Hepatic stellate cell (primary cell): ENCODE measurements at regions not wholly inside any gene's neighbourhood (a gene's known extent, or its start where the extent isn't known, plus 50 kb on each side); places are given as distances from the start of the nearest gene placed in this dataset.

Experiments used
- DNase-seq: peaks from one replicate; pipeline ENCODE4 v3.0.0; 2011; ENCODE audit warnings: low spot score

DNA sequence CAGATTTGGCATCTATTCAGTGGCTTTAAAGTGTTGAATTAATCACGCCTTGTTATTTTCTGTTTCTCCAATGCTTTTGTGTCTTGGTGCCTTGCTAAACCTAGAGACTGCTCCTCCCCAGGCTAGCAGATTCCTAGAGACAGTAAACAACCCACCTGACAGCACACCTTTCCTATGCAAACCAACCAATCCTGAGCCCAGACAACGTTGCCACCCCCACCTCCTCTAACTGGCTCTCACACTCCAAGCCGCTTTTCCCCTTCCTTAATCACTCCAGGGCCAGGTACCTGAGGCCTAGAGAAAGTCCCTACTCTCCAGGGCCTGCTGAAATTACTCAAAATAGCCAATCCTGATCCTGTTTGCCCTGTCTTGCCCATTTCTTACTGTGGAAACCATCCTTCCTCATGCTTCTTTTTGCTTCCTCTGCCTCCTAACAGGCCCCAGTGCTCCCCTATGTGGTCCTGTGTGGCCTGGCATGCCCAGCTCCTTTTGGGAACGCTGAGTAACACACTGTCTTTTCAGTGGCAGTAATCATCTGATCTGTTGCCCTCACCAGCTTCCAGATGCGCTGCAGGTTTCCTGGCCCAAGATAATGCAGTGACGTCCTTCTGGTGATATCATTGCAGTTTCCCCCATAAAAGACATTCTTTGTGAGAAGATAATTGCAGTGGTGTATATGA lies 53.4 kb downstream of the GAS1 start:
- DNase-seq = no peak

DNA sequence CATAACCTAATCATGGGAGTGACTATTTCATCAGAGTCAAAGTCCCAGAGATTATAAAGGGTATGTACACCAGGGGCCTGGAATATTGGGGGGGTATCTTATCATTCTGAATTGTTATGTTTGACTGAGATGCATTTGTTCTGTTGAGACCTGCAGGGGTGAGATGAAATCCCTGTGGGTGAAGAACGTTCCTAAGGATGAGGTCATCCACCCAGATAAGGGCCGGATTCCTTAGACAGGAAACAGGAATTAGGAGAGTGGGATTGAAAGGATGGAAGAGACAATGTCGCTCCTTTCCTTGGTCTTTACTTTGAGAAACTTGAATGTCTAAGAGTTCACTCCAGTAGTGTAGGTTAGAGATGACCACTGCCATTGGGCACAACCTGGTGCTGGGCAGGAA lies 54.7 kb downstream of the GAS1 start:
- no peak for DNase-seq

DNA sequence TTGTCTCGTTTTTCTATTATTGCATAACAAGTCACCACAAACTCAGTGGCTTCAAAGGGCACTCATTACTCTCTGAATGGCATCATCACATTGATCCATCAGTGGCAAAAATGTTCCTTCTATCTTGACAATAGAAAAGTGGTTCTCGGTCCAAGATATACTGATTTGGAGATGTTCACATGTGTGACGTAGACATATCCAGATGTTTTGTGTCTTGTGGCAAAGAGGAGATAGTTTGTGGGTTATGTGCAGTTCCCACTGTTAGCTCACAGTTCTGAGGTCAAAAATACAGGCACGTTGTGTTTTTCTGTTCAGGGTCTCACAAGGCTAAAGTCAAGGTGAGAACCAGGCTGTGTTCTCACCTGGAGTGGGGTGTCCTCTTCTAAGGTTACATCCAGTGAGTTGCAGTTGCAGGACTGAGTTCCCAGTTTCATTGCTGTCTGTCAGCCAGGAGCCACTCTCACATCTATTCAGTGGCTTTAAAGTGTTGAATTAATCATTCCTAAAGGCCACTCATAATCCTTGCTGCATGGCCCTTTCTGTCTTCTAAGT lies 55.3 kb downstream of the GAS1 start:
- DNase-seq = no peak

DNA sequence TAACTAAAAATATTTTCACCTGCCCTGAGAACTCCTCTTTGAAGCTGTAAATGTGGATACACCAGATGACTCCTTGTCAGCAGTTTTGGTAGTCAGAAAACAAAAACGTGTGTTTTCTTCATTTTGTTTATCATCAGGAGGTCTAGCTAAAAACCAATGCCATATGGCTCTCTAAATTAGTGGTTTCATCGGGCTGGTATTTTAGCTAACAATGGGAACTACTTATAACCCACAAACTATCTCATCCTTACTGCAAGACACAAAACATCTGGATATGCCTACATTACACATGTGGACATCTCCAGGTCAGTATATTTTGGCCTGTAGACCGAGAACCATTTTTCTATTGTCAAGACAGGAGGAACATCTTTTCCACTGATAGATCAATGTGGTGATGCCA lies 56.2 kb downstream of the GAS1 start:
- no peak for DNase-seq

DNA sequence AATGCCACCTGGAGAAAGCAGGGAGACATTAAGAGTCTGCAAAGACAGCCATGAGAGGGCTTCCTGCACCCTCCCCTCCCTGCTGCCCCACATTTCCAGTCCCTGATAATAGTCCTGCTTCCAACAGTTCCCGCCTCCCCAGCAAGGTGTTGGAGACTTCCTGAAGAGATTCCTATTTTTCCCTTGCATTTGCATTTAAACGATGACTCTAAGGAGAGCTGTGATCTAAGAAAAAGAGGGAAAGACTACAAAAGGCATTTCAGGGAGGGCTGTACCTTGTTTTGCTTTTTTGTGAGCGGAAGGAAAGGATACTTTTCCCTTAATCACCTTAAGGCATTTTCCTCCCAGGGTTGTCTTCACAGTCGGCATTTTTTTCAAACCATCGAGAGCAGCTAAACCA lies 62.1 kb downstream of the GAS1 start:
- no peak for DNase-seq

DNA sequence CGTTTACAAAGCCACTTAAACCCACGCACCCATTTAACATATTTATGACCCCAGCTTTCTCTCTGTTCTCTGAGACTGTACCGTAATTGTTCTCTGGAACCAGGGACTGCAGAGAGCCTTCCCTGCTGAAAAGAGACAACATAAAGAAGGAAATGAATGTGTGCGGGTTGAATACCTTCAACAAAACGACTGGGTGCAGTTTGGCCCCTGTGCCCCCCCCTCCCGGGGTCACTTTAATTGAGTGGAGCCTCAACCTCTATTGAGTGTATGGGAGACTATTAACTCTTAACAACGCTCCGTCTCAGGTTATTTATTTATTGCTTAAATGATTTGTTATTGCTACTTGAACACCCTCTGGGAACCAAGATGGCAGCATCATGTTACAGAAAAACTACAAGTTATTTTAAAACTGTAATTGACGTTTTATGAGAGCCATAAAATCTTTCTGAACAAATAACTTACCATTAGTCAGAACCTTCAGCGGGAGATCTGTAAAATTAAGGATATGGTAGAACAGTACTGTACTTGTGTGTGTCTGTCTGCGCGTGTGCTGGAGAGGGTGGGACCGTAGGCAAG lies 70.6 kb downstream of the GAS1 start:
- DNase-seq = no peak

DNA sequence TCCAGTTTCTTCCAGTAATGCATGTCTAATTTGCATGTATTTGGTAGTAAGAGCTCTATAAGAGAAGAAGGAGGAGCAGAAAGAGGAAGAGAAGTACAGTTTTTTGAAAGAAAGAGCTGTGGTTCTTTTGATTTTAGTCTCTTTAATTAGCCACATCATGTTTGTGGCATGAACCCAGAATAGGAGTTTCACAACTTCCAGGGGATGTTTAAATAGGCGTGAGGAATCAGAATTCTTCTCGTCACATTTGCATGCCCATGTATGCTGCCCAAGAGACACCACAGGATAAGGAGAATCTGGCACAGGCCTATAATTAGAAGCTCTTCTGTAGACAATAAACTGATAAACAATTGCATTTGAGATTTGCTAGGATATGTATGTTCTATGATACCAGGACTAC lies 78.7 kb downstream of the GAS1 start:
- no peak for DNase-seq

DNA sequence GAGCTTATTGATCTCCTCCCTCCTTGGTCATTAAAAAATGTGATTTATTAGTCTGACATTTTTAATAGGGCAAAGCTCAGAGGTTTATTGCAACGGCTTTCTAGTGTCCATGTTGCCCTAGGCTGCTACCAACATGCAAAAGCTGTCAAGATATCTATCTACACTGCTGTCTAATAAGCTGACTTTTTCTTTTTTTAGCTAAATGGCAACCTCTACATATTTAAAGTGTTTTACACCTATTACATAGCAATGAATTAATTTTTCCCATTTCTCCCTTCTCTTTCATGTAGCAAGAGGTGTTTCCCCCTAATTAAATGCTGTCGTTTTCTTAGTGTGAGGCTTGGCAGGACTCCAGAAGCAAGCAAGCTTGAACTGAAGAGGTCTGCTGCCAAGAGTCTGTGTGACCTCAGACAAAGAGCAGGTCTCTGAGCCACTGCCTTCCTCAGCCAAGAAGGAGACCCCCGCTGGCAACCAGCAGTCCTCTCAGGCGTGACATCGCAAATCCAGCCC lies 79.4 kb downstream of the GAS1 start:
- no peak for DNase-seq

DNA sequence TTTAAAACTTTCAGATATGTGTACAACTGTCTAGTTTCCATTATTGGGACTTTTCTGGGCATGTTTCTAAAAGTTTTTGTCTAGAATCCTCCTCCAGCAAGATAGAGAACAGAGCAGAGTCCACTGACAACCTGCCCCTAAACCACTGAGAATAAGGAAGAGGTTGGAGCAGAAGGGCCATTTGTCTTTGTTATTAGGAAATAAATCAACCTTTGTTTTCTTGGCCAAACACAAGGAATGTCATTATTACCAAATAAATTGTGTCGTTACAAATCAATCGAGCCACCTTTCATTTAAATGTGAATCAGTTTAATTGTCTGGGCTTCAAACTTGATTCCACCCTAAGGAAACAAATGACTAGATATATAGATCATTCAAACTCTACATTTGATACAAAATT lies 81.4 kb downstream of the GAS1 start:
- no peak for DNase-seq

DNA sequence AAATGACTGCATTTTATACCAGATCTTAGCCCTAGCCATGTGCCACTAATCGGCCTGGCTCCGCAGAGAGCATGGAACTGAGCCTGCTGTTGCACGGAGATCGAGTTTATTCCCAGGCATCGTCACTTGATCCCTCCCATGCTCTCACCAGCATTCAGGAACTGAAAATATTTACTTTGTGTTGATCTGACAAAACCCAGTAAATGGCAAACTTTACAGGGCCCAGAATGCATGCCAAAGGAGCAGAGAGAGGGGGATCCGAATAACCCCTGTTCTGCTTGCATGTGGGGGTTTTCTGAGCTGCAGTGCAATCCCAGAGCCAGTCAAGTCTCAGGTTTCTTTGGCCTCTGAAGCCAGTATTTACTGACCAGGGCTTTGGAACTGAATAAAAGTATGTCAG lies 87.3 kb downstream of the GAS1 start:
- no peak for DNase-seq

DNA sequence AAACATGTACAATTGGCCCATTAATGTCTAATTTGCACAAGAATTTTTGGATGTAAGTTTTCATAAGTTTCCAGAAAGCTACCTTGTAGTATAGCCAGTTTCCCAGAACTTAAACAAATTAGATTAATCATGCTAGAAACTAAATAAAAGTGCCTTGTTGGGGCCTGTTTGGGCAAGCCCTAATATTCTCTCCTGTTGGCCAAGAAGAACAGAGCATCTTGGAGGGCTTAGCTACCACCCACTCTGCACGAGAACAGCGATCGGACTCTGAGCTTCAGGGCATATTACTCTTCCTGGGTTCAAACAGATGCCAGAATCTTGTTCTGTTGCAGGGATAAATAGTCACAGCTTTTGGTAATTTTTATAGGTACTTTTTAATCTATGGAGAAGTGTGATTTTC lies 88.2 kb downstream of the GAS1 start:
- DNase-seq = no peak

DNA sequence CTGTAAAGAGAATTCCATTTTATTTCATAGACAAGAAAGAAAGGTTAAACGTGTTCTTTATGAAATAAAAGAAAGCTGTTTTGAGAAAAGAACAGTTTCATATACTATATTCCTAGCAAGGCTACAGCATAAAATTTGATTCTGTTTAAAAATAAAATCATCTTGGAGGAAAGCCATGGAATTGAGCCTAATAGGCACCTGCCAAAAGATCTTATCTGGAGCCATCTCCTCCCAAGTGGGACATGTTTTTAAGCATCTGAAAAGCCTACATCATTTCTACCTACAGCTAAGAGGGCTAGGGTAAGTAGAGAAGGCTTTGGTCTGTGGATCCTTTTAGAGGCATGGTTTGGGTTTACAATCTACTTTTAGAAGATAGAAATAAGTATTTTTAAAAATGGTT lies 89.3 kb downstream of the GAS1 start:
- no peak for DNase-seq

DNA sequence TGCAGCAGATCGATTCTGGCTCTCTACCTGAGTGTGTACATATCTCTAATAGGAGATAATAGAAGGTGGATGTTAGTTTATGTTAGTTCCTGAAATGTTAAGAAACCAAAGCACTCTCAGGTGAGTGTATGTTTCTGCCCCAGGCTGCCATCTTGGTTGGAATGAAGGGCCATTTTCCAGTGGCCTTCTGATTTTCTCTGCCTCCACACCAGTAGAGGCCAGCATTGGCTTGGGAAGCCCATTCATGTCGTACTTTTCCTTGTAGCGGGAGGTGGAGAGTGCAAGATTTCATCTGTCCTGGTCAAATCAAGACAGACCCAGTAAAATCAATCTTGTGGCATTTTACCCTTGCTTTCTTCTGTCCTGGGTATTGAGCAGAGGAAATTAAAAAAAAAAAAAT lies 91.0 kb downstream of the GAS1 start:
- DNase-seq = no peak

DNA sequence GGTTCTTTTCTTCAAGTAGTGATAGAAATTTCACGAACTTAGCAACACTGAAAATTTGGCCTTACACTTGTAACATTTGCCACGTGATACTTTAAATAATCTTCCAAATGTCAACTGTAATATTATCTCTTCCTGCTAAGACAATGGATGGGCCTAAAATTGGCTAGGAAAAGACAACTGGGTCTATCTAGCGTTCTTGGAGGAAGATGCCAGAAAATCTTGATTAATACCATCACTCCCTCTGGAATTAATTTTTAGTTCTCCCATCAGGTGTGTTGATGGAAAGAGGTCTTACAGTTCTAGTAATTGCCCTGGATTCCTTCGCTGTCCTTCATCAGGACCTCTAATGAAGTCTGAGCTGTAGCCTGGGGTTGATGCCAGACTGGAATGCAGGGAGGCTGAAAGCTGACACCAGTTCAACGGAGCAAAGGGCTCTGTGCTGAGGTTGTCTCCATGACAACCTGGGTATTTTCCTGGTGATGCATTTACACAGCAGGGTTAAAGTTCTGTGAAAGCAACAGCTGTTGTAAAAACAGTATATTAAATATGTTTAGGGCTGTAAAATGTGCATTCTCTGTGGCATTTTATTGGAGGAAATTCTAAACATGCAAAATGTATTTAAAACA lies 92.3 kb downstream of the GAS1 start:
- DNase-seq = peak; percentile 7

DNA sequence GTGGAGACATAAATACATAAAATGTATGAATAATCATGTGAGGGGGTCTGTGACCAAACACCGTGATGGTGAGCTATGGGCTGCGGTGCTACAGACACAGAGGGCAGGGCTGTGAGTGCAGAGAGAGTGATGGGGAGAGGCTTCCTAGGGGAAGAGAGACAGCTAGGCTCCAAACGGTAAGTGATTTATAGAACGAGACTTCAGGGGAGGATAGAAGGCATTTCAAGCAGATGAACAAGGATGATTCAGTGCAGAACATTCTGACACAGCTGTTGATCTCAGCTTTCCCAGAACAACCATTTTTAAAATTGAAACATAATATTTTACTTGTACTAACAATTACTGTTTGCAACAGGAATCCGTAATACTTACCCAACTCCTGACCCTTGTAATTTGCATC lies 100.7 kb downstream of the GAS1 start:
- no peak for DNase-seq

DNA sequence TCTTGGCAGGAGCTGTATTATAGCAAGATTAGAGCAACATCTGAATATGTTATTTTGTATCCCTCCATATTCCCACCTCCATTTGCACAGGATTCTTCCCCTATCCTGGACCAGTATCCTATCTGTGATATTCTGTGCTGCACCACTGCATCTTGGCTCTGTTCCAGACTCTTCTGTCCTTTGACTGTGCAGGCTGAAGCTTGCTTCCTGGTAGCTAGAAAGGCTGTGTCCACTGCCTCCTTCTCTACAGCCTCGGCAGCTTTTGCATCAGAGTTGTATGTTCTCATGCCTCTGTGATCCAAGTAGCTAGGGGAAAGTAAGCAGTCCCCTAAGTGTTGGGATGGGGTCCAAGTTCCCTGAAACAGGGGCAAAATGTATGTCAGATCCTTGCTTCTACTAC lies 104.1 kb downstream of the GAS1 start:
- DNase-seq = no peak

DNA sequence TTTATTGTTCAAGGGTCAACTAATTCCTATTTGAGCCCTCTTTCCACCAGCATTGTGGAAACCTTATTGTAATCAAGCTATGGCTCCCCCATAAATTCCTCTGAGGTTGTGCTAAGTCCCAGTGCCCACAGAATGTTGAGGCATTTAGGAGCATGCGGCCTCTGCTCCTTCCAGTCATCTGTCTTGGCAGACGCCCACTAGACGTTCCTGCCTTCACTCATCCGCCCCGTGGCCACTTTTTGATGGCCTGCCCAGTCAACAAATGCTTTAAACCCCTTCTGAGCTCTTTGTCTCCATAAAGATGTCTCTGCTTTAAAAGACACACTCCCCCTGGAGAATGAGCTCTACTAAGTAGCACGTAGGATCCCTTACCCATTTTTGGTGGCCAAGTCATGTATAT lies 104.7 kb downstream of the GAS1 start:
- no peak for DNase-seq

DNA sequence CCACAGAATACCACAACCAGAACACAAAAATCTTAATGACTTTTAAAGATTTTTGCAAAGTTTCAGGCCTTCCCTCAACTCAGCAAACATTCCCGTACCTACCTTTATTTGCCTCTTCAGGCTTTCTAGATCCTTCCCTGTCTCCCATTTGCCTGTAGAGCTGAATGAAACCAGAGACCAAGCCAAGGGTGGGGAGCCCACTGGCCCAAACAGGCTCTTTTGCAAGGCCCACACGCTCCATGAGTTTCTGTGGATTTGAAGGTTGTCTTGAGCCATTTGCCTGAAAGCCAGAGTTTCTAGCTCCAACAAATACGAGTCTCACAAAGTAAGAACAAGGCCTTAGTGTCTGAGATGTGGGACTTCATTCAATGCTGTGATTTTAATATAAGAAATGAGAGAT lies 107.8 kb downstream of the GAS1 start:
- no peak for DNase-seq

DNA sequence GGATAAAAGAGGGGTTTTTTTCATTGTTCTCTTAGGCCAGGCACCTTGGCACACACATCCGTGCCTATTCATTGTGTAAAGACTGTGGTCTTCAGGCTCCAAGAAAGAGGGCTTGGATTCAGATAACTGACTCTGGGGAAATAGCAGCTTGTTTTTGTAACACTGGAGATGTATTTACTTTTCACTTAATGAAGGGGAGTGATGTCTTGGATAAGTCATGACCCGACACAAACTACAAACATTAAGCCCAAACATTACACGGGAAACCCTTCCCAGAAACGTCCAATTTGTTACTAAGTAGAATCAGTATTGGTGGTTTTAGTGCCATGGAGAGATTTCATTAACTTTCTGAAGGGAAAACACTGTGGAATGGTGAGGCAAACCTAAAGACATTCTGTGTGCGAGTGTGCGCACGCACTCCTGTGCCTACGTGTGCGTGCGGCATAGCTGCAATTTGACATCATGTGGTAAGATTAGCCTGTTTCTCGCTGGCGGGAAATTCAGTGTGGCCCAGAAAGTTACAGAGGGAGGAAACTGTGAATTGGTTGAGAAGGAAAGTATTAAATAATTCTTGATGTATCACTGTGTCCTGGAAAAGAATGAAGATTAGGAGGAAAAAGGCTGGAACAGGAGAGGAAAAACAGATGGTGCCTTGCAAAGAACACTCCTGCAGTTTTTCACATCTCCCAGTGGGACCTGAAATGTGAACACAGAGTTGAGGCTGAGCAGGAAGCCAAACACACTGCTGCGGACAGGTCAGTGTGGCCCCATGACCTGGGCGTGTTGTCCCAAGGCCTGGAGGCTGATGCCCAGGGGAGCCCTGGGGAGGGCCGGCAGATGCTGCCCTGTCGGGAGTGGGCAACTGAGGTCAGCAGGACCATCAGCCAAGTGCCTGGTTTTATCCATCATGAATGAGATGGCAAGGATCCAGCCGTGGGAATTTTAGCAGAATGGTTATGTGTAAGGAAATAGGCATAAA lies 108.5 kb downstream of the GAS1 start:
- no peak for DNase-seq

DNA sequence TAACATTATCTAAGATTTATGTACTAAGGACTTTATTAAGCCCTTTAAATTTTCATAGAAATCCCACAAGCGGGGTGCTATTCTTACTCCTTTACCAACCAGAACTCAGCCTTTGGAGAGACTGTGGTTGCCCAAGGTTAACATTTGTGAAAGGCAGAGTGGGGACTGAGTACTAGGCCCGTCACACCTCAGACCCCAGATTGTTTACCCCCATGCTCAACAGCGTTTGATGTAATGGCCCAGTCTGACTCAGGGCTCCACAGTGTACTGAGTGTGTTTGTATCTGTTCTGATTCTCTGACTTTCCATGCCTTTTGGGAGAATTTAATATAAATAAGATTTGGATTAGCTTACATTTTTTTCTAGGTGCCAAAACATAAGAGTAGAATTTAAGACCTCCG lies 110.0 kb downstream of the GAS1 start:
- DNase-seq = no peak

DNA sequence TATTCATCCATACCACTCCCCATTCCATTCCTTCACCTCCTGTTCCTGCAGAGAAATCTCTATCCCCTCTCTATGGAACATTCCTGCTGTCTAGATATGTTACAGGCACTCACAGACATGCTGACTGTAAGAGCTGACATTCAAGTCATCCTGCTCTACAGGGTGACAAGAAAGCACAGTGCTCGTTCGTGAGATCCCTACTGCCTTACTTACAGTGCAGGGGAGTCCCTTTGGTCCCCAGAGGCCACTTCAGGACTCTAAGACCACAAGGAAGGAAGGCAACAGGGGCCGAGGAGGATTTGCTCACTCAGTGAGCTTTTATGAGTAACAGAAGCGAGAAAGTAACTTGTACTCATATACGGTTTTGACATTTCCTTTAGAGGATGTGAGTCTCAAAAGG lies 110.5 kb downstream of the GAS1 start:
- DNase-seq = no peak

DNA sequence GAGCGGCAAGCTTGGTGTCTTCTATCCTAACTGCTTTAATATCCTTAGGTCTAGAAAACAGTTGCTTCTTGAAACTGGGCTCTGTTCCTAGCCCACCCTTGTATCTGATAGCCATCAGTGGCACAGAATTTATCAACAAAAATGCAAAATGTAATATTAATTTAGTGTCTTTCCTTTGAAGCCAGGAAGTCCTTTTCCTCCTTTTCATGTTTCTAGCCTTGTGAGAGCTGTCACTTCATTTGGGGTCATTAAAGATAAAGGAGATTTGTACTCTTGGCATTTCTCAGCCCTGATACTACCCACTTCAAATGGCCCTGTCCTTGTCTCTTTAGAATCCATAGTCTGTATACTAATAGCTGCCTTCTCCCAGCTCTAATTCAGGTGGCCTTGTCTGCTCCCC lies 111.0 kb downstream of the GAS1 start:
- no peak for DNase-seq
